ENCODE measurements at regions not wholly inside any gene's neighbourhood (a gene's known extent, or its start where the extent isn't known, plus 50 kb on each side); places are given as distances from the start of the nearest gene placed in this dataset.

DNA sequence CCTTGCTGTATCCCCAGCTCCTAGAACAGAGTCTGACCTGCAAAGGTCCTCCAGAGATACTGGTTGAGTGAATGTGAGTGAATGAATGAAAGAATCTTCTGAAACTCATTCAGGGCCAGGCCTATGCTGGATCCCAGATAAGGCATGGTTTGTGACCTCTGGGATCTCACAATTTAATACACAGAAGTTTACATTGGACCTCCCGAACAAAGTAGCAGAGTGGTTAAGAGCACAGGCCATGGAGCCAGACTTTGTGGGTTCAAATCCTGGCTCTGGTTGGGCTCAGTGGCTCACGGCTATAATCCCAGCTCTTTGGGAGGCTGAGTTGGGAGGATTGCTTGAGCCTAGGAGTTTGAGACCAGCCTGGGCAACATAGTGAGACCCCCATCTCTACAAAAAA, 50.8 kb upstream of the CTPS1 start:
- TF ChIP-seq CTCF (conservative IDR thresholded peaks at IDR 0.05; ENCODE audit: low read depth): no peak
- H3K27ac ChIP-seq: no peak overlapping the region
- POLR2A ChIA-PET (ENCODE audit: low non-redundant PET): no interaction called here
- no peak for DNase-seq (ENCODE audit: low spot score)
- CTCF ChIA-PET: interaction anchor here (0.6 kb wide), 1 partner anchor 1594 kb away, joined by 4 read pairs; no protein-coding TSS in a partner anchor

DNA sequence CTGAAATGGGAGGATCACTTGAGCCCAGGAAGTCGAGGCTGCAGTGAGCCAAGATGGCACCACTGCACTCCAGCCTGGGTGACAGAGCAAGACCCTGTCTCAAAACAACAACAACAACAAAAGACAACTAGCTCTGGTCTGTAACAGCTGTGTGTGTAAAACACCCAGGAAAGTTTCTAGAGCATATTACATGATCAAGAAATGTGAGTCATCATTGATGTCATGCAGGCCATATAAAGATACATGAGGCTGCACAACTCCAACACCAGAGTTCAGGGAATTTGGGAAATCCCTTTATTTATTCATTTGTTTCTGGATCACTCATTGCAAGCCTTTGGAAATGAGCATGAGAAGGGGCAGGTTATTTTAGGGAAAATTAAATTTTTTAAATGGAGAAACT, 50.3 kb upstream of the CTPS1 start:
- no peak for TF ChIP-seq CTCF (conservative IDR thresholded peaks at IDR 0.05; ENCODE audit: low read depth)
- ChIA-PET CTCF (no interaction called here), POLR2A (ENCODE audit: low non-redundant PET) (no interaction called here)
- DNase-seq (ENCODE audit: low spot score): no peak
- H3K27ac ChIP-seq: no peak overlapping the region
